ELF-1 (cell line): ENCODE measurements at regions not wholly inside any gene's neighbourhood (a gene's known extent, or its start where the extent isn't known, plus 50 kb on each side); places are given as distances from the start of the nearest gene placed in this dataset.

Source experiments
- DNase-seq: peaks from one replicate; pipeline ENCODE4 v3.0.0-alpha.2; 2016; ENCODE audit warnings: low read depth, low spot score

- DNase-seq = no peak
These were observed 58.1 kb upstream of the TUNAR start for GRCh38 chr14:95818581-95818980.

DNA sequence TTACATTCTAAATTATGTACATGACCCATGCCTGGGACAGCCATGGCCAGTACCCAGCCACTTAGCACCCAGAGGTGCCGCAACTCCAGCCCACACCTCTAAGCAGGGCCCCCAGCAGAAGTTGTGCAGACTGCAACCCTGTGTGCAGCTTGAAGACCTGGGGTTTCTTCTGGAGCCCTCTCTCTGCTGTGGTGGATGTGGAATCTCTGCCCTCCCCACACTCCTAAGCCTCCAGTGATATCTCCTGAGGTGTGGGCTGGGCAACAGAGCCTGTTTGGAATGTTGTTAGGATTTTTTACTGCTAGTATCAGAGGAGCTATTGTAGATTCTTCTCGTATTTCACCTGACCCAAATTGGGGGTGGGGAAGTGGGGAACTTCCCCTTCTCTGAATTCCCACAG lies 59.4 kb upstream of the TUNAR start:
- DNase-seq = peak; percentile 13

- DNase-seq = no peak
These were observed 60.1 kb upstream of the TUNAR start for GRCh38 chr14:95816539-95816938.

GRCh38 chr14:95815226-95815690 lies 61.4 kb upstream of the TUNAR start:
- peak; percentile 28 for DNase-seq

- no peak for DNase-seq
These were observed 62.0 kb upstream of the TUNAR start for GRCh38 chr14:95814363-95815225.

DNA sequence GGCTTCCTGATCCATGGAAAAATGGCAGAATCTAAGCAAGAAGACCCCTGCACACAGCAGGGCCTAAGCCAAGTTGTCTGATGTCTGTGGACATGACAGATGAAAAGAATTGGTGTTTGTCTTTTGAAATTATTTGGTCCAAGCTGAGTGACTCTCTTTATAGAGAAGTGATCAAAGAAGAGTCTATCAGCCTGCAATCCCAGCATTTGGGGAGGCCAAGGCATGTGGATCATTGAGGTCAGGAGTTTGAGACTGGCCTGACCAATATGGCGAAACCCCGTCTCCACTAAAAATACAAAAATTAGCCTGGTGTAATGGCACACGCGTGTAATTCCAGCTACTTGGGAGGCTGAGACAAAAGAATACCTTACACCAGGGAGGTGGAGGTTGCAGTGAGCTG lies 64.8 kb upstream of the TUNAR start:
- DNase-seq = no peak

DNA sequence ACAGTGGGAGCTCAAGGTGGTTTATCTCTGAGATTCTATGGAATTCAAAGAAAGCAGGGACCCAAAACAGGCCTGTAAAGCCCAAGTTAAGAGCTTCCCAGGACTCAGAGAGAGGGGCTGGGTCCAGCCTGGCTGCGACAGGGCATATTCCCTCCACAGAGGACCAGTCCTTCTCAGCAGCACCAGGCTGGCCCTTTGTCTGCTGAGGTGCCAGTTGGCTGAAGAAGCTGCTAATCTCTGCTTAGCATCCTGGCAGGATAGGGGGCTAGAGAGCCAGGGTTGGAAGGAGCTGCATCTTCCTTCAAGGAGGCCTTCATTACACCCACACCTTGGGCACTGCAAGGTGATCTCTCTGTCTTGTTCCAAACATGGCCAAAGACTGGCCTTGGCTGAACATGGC lies 68.3 kb upstream of the TUNAR start:
- DNase-seq = no peak

DNA sequence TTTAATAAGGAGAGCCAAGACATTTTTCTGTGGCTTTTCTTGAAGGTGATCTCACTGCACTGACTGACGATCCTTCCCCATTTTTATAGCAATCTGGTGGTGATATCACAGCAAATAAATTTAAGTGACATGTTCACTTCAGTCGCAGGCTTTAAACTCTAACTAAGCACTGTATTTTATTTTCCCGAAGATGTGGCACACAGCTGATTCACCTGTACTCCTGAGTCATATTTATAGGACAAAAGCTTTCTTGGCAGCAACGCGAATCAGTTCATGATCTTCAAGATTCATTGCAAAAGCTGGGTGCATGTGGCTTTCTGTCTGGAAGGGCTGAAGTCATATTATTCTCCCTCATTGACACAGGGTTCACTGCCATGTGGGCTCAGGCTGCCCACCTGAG lies 79.8 kb upstream of the TUNAR start:
- DNase-seq = no peak

- DNase-seq = no peak
These were observed 74.0 kb upstream of the TCL1A start for GRCh38 chr14:95787941-95788340.

DNA sequence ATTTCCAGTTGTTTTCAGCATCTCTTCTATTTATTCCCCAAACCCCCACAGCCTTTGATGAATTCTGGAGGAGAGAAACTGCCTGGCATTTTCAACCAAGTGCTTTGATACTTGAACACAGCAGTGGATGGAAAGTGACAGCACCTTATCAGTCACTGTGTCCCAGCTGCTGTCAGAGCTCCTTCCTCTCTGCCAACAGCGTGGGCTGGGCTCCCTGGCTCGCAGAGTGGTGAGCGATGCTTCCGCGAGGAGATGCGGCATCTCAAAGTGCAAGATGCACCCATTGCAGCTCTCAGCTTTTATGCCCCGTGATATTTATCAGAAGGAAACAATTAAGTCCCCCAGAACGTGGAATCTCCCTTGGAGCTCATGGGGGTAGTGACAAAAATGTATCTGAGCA lies 72.6 kb upstream of the TCL1A start:
- DNase-seq = no peak

DNA sequence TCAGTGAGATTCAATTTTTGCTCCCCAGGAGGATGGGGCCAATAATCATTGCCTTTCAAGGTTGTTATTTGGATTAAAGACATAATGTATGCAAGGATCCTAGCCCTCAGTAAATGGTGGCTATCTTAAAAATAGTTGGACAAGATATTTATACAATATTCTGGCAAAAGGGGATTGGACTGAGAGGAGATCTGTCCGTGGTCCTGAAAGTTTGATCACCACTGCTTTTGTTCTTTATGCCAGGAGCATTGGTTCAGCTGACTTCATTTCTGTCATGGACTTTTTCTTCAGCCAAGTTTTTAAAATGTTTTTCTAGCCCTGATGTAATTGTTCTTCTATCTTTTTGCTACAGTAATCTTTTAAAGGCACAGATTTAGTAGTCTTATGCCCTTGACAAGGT lies 70.2 kb upstream of the TCL1A start:
- peak; percentile 23 for DNase-seq

DNA sequence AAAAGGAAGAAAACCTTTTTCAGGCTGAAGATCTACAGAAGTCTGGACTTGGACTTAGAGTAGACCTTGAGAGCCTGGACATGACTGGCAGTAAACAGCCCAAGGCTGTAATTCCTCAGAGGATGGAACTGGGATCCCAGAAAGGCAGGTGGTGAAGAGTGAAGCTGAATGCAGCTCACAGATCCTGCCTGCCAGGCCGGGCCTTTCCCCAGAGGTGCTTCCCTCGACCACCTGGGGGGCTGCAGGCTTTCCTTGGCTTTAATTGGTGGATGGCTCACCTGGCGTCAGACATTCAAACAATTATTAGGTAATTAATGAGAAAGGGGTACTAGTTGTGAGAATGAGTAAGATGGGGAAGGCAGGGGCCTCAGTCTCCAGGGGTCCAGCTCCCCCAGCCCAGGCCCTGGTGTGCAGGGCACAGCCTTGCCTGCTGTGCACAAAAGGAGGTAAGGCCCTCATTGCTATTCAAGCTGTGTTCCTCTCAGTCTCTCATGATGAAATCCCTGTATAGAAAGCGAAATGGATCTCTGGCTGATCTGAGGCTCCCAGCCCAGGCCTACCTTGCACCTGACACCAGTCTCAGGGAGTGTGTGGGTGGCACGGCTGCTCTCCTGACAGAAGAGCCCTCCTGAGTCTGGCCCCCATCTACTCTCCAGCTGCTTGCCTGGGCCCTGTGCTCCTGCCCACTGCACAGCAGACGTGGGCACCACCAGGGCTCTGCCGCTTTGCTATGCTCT lies 63.0 kb upstream of the TCL1A start:
- peak; percentile 10 for DNase-seq

- DNase-seq = peak; percentile 55
These were observed 60.6 kb upstream of the TCL1A start for GRCh38 chr14:95774265-95775160.

DNA sequence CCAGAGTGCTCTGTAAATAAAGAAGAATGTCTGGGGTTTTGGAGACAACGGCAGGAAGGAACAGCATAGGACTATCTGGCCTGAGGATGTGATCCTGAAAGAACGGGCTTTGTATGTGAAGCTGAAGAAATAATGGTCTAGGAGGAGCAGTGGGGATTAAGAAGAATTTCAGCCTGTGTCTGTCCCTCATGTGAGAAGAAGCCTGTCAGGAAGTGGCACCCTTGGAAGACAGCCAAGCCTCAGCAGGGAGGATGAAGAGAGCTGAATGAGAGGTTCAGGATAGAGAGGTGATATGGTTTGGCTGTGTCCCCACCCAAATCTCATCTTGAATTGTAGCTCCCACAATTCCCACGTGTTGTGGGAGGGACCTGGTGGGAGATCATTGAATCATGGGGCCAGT lies 56.9 kb upstream of the TCL1A start:
- DNase-seq = no peak

- no peak for DNase-seq
These were observed 56.1 kb upstream of the TCL1A start for GRCh38 chr14:95769976-95770375.

DNA sequence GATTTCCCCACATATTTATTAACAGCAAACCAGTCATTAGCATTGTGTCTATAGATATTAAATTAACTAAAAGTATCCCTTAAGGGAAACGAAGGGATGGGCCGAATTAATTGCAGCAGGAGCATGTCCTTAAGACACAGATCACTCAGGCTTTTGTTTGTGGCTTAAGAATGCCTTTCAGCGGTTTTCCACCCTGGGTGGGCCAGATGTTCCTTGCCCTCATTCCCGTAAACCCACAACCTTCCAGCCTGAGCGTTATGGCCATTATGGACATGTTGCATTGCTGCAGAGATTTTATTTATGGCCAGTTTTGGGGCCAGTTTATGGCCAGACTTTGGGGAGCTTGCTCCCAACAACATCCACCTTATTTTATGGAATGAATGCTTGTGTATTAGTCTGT lies 55.5 kb upstream of the TCL1A start:
- DNase-seq = peak; percentile 14

GRCh38 chr14:95765051-95765450 lies 51.1 kb upstream of the TCL1A start:
- peak; percentile 54 for DNase-seq

- no peak for DNase-seq
These were observed 50.0 kb upstream of the TCL1A start for GRCh38 chr14:95763875-95764274.
